PC-9 (cell line): ENCODE measurements at regions not wholly inside any gene's neighbourhood (a gene's known extent, or its start where the extent isn't known, plus 50 kb on each side); places are given as distances from the start of the nearest gene placed in this dataset.

Experiments
- BruUV-seq: library from RNA; stranded (reverse); fragments of 400-500 nt; replicated peaks from 2 replicates; lab custom pipeline; 2021; lab: Mats Ljungman, UMichigan
- CTCF ChIA-PET: fragments of 300-600 bp; sonication (Branson Sonifier 250); formaldehyde crosslinking; loops from one replicate; lab custom pipeline; 2022; ENCODE audit warnings: antibody characterized with exemption; lab: Charles Lee
- POLR2A ChIA-PET: fragments of 300-600 bp; sonication (Branson Sonifier 250); formaldehyde crosslinking; loops from one replicate; lab custom pipeline; 2022; ENCODE audit warnings: antibody characterized with exemption; ENCODE audit not compliant: unreplicated experiment; lab: Charles Lee
- DNase-seq, 2 experiments: peaks; one replicate each; pipeline versions ENCODE4 v3.0.0 to v3.0.0-alpha.2; 2015 to 2022; ENCODE audit warnings: mixed read lengths in 1 of 2
- H2AFZ ChIP-seq: fragments of 200-600 bp; sonication (generic); 2 replicates; pipeline ENCODE4 v1.8.1; 2017; ENCODE audit warnings: antibody characterized with exemption
- H3F3A ChIP-seq: fragments of 200-600 bp; sonication (generic); 2 replicates; pipeline ENCODE4 v1.8.1; 2017; ENCODE audit warnings: antibody characterized with exemption, mild to moderate bottlenecking, low read depth; ENCODE audit not compliant: insufficient read depth
- H3K27ac ChIP-seq: fragments of 200-600 bp; sonication (generic); 2 replicates; pipeline ENCODE4 v1.6.1; 2016; ENCODE audit warnings: mixed run types
- H3K27me3 ChIP-seq: fragments of 200-600 bp; sonication (generic); 2 replicates; pipeline ENCODE4 v1.6.1; 2016; ENCODE audit warnings: low read depth, mixed run types; ENCODE audit not compliant: insufficient read depth
- H3K36me3 ChIP-seq: fragments of 200-600 bp; sonication (generic); 2 replicates; pipeline ENCODE4 v1.6.1; 2016; ENCODE audit warnings: low read depth, mixed run types
- H3K4me1 ChIP-seq: fragments of 200-600 bp; sonication (generic); replicated peaks from 2 replicates; pipeline ENCODE4 v1.6.1; 2016; ENCODE audit warnings: mixed run types; ENCODE audit not compliant: insufficient read depth
- H3K4me2 ChIP-seq: fragments of 200-600 bp; sonication (generic); 2 replicates; pipeline ENCODE4 v1.6.1; 2017; ENCODE audit warnings: mixed run types
- H3K4me3 ChIP-seq: fragments of 200-600 bp; sonication (generic); 2 replicates; pipeline ENCODE4 v1.6.1; 2016; ENCODE audit warnings: mixed run types
- H3K79me2 ChIP-seq: fragments of 200-600 bp; sonication (generic); 2 replicates; pipeline ENCODE4 v1.6.1; 2017; ENCODE audit warnings: low read depth, mixed run types
- H3K9me2 ChIP-seq: fragments of 200-600 bp; sonication (generic); 2 replicates; pipeline ENCODE4 v1.8.1; 2017; ENCODE audit warnings: mild to moderate bottlenecking; ENCODE audit not compliant: insufficient read depth
- H3K9me3 ChIP-seq: fragments of 200-600 bp; sonication (generic); 2 replicates; pipeline ENCODE4 v1.8.1; 2016; ENCODE audit warnings: low read depth; ENCODE audit not compliant: insufficient read depth
- H4K20me1 ChIP-seq: fragments of 200-600 bp; sonication (generic); 2 replicates; pipeline ENCODE4 v1.8.1; 2017; ENCODE audit not compliant: insufficient read depth
- CTCF ChIP-seq: fragments of 200-600 bp; sonication (generic); conservative IDR thresholded peaks from 2 replicates; pipeline ENCODE4 v1.6.1; 2017; ENCODE audit warnings: mixed run types, antibody characterized with exemption, mild to moderate bottlenecking, moderate library complexity
- EZH2 ChIP-seq: fragments of 200-600 bp; sonication (generic); IDR thresholded peaks from 2 replicates; pipeline ENCODE4 v1.8.0; 2017; ENCODE audit warnings: antibody characterized with exemption, low read depth
- intact Hi-C: fragments of 100-400 bp; cut with micrococcal nuclease; formaldehyde crosslinking; loops from one replicate; pipeline ENCODE4 v1.10.0; 2022; ENCODE audit not compliant: unreplicated experiment

- POLR2A ChIA-PET = no interaction called here
- Histone ChIP-seq H3K4me2 (no peak overlapping the region), H3K4me3 (no peak overlapping the region), H3K9me3 (no peaks in the 10 kb centered on the region), H3K27ac (no peak overlapping the region), H3K4me1 (no peaks in the 10 kb centered on the region), H2AFZ (no peak overlapping the region), H3K27me3 (no peaks in the 10 kb centered on the region), H3K9me2 (0 out of 2 replicates have a peak, but pooled peaks cover 4% of the 10 kb centered on the region), H3K79me2 (no peaks in the 10 kb centered on the region), H4K20me1 (no peaks in the 10 kb centered on the region), H3F3A (no peaks in the 10 kb centered on the region), H3K36me3 (no peaks in the 10 kb centered on the region)
- no peak for DNase-seq
- CTCF ChIA-PET = no interaction called here
- intact Hi-C loops = loop anchor here (5.0 kb wide), 1 partner anchor 585 kb away; no protein-coding TSS in a partner anchor
- TF ChIP-seq CTCF = no peak
- no TSS peak for BruUV-seq
Measured at GRCh38 chr12:17527021-17527420, 563.0 kb downstream of the RERGL start.

- no peak for DNase-seq
- Histone ChIP-seq H2AFZ (no peak overlapping the region; the same call in 1 of the 2 replicates), H3K27me3 (no peaks in the 10 kb centered on the region), H4K20me1 (no peaks in the 10 kb centered on the region), H3K79me2 (no peaks in the 10 kb centered on the region), H3K36me3 (no peaks in the 10 kb centered on the region), H3K27ac (no peak overlapping the region), H3K4me1 (no peaks in the 10 kb centered on the region), H3K4me2 (no peak overlapping the region), H3K9me2 (no peaks in the 10 kb centered on the region; the same call in 1 of the 2 replicates), H3F3A (no peaks in the 10 kb centered on the region), H3K4me3 (no peak overlapping the region), H3K9me3 (no peaks in the 10 kb centered on the region)
- ChIA-PET POLR2A (no interaction called here), CTCF (interaction anchor here (1.5 kb wide), 1 partner anchor 571 kb away, joined by 3 read pairs; no protein-coding TSS in a partner anchor)
- intact Hi-C loops = no loop called here
- TF ChIP-seq EZH2 (no peak), CTCF (peak; percentile 55)
- BruUV-seq = no TSS peak
Measured at GRCh38 chr12:17511369-17511768, 578.6 kb downstream of the RERGL start.

DNA sequence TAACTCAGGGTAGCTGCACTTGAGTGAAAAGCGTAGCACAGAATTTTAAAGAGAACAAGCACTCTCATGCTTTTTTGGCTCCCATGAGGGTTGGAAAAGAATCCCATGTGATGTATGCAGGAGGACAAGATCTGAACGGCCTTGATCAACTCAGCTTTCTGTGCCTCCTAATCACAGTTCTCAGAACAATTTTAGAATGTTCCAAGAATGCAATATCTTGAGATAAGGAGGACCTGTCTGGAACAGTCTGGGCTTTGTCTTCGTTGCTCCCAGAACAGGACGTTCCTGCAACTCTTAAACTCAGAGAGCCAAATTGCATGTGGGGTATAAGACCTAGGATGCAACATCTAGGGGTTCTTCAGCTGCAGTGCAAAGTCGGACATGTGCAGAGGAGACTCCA is 582.7 kb downstream of the RERGL start:
- intact Hi-C loops = no loop called here
- no TSS peak for BruUV-seq

More for the DNA sequence above, 582.7 kb downstream of the RERGL start:
- no peaks in the 10 kb centered on the region for H3K4me1 ChIP-seq
- ChIA-PET POLR2A (no interaction called here), CTCF (no interaction called here)
- no peak overlapping the region for H3K4me3 ChIP-seq
- H3K9me3 ChIP-seq = no peaks in the 10 kb centered on the region
- H3F3A ChIP-seq = no peaks in the 10 kb centered on the region
- DNase-seq = no peak
- no peaks in the 10 kb centered on the region for H3K36me3 ChIP-seq
- H2AFZ ChIP-seq = no peak overlapping the region
- TF ChIP-seq EZH2 (no peak), CTCF (no peak)
- H3K27ac ChIP-seq = no peak overlapping the region
- H4K20me1 ChIP-seq = no peaks in the 10 kb centered on the region
- no peaks in the 10 kb centered on the region for H3K79me2 ChIP-seq
- no peaks in the 10 kb centered on the region for H3K9me2 ChIP-seq
- H3K27me3 ChIP-seq = no peaks in the 10 kb centered on the region
- no peak overlapping the region for H3K4me2 ChIP-seq
